Activated T-helper 2 cell treated with anti-CD3 and anti-CD28 coated beads, Interferon-gamma antibody, Interleukin-2, Interleukin-4, amounts not matched to agents 10 μg/mL and 5 μg/mL and 100 μg/mL, durations not matched to agents 14 hours and 24 hours and 36 hours (primary cell): ENCODE measurements at regions not wholly inside any gene's neighbourhood (a gene's known extent, or its start where the extent isn't known, plus 50 kb on each side); places are given as distances from the start of the nearest gene placed in this dataset.
"Not testable (repeated sequence)": the region's sequence is repeated elsewhere in the genome, so short reads cannot be mapped to it uniquely, and the experiment has no call there.

ENCODE experiments used
- DNase-seq: peaks from one replicate; pipeline ENCODE4 v3.0.0; 2021; ENCODE audit warnings: low spot score
- H3K27ac Mint-ChIP-seq: one replicate; pipeline ENCODE4 v1.8.0; 2021; ENCODE audit warnings: mixed read lengths
- H3K27me3 Mint-ChIP-seq: one replicate; pipeline ENCODE4 v1.8.0; 2021; ENCODE audit warnings: low read depth, mixed read lengths
- H3K36me3 Mint-ChIP-seq: one replicate; pipeline ENCODE4 v1.8.0; 2021; ENCODE audit warnings: low read depth, mixed read lengths
- H3K4me1 Mint-ChIP-seq: one replicate; pipeline ENCODE4 v1.8.0; 2021; ENCODE audit warnings: low read depth, mixed read lengths
- H3K4me3 Mint-ChIP-seq: one replicate; pipeline ENCODE4 v1.8.0; 2021; ENCODE audit warnings: low read depth, mild to moderate bottlenecking, moderate library complexity, mixed read lengths
- H3K9me3 Mint-ChIP-seq: one replicate; pipeline ENCODE4 v1.8.0; 2021; ENCODE audit warnings: mixed read lengths
- intact Hi-C: fragments of 100-400 bp; cut with micrococcal nuclease; formaldehyde crosslinking; loops from one replicate; pipeline ENCODE4 v1.15.1; 2023

DNA sequence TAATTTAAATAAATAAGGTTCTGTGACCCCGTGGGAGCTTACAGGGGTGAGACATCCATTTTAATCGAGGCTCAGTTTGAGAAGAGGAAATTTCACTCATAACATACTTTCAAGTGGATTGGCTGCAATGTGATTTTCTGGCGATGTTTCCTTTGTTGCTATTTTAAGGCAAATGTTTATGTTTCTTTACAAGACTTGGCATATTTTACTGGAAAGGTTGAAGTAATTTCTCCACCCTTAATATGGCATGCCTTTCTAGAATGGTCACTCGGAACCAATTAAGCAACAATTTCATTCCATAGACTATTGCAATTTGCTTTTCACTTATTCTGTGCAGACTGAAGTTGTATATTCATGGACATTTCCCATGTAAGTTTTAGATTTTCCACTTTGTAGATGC is 438.0 kb upstream of the WWC1 start:
- Mint-ChIP-seq H3K36me3 (no peaks in the 10 kb centered on the region), H3K27me3 (no peaks in the 10 kb centered on the region), H3K27ac (no peak overlapping the region), H3K9me3 (no peaks in the 10 kb centered on the region), H3K4me1 (no peaks in the 10 kb centered on the region), H3K4me3 (no peak overlapping the region)
- intact Hi-C loops: no loop called here
- DNase-seq: no peak

DNA sequence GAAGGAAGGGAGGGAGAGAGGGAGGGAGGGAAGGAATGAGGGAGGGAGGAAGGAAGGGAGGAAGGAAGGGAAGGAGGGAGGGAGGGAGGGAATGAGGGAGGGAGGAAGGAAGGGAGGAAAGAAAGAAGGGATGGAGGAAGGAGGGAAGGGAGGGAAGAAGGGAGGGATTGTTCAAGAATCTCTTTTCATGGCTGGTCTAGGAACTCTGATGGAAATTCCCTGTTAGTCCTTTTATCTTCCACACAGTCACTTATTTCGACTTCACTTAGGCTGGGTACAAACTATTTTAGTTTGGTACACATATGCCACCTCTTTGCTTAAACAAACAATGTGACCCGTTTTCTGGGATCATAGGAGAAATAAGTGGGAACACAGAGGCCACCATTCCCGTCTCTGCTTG is 435.6 kb upstream of the WWC1 start:
- Mint-ChIP-seq H3K4me1 (no peaks in the 10 kb centered on the region), H3K4me3 (no peak overlapping the region), H3K27ac (no peak overlapping the region), H3K27me3 (no peaks in the 10 kb centered on the region), H3K9me3 (no peaks in the 10 kb centered on the region), H3K36me3 (no peaks in the 10 kb centered on the region)
- intact Hi-C loops: no loop called here
- DNase-seq: no peak

- Mint-ChIP-seq H3K36me3 (no peaks in the 10 kb centered on the region), H3K4me1 (no peaks in the 10 kb centered on the region), H3K9me3 (no peaks in the 10 kb centered on the region), H3K27ac (no peak overlapping the region), H3K4me3 (no peak overlapping the region), H3K27me3 (no peaks in the 10 kb centered on the region)
- no peak for DNase-seq
- intact Hi-C loops: no loop called here
These were observed 434.1 kb upstream of the WWC1 start for GRCh38 chr5:167857321-167857720.

- DNase-seq, H3K27ac Mint-ChIP-seq: not testable (repeated sequence)
These were observed 433.1 kb upstream of the WWC1 start for GRCh38 chr5:167858186-167858855.

GRCh38 chr5:167861129-167861927 is 430.1 kb upstream of the WWC1 start:
- DNase-seq: no peak
- Mint-ChIP-seq H3K4me1 (no peaks in the 10 kb centered on the region), H3K27me3 (no peaks in the 10 kb centered on the region), H3K9me3 (no peaks in the 10 kb centered on the region), H3K27ac (no peak overlapping the region), H3K4me3 (no peak overlapping the region), H3K36me3 (no peaks in the 10 kb centered on the region)
- intact Hi-C loops: no loop called here

More at GRCh38 chr5:167858186-167858855, 433.1 kb upstream of the WWC1 start:
- H3K4me3 Mint-ChIP-seq, H3K4me1 Mint-ChIP-seq, intact Hi-C loops, H3K36me3 Mint-ChIP-seq, H3K27me3 Mint-ChIP-seq, H3K9me3 Mint-ChIP-seq: not testable (repeated sequence)

GRCh38 chr5:167861928-167862426 is 429.5 kb upstream of the WWC1 start:
- Mint-ChIP-seq H3K27me3 (no peaks in the 10 kb centered on the region), H3K36me3 (no peaks in the 10 kb centered on the region), H3K4me3 (no peak overlapping the region), H3K27ac (no peak overlapping the region), H3K4me1 (no peaks in the 10 kb centered on the region), H3K9me3 (no peaks in the 10 kb centered on the region)
- intact Hi-C loops: no loop called here
- DNase-seq: no peak

- no peaks in the 10 kb centered on the region for H3K9me3 Mint-ChIP-seq
- H3K27me3 Mint-ChIP-seq: no peaks in the 10 kb centered on the region
- DNase-seq: no peak
- H3K4me3 Mint-ChIP-seq: no peak overlapping the region
- no peaks in the 10 kb centered on the region for H3K4me1 Mint-ChIP-seq
- no peak overlapping the region for H3K27ac Mint-ChIP-seq
- no peaks in the 10 kb centered on the region for H3K36me3 Mint-ChIP-seq
- intact Hi-C loops: no loop called here
These were observed 427.6 kb upstream of the WWC1 start for GRCh38 chr5:167863883-167864282.

- Mint-ChIP-seq H3K36me3 (no peaks in the 10 kb centered on the region), H3K9me3 (no peaks in the 10 kb centered on the region), H3K27me3 (no peaks in the 10 kb centered on the region), H3K27ac (no peak overlapping the region), H3K4me1 (no peaks in the 10 kb centered on the region), H3K4me3 (no peak overlapping the region)
- intact Hi-C loops: no loop called here
- no peak for DNase-seq
These were observed 426.6 kb upstream of the WWC1 start for GRCh38 chr5:167864801-167865200.

DNA sequence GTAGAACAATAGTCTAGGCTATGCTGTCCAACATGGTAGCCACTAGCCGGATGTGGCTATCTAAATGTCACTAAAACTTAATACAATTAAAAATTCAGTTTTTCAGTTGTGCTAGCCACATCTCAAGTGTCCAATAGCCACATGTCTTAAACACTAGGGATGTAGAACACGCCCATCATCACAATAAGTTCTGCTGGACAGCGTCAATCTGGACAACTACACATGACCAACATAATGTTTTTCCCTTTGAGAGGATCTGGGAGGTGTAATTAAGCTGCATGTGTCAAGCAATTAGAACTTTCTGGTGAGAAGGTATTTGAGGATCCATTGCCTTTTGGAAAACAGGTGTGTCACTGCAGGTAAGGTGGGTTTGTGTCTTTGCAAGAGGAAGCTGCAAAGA is 424.6 kb upstream of the WWC1 start:
- Mint-ChIP-seq H3K9me3 (no peaks in the 10 kb centered on the region), H3K27ac (no peak overlapping the region), H3K4me3 (no peak overlapping the region), H3K27me3 (no peaks in the 10 kb centered on the region), H3K4me1 (no peaks in the 10 kb centered on the region), H3K36me3 (no peaks in the 10 kb centered on the region)
- intact Hi-C loops: no loop called here
- no peak for DNase-seq

GRCh38 chr5:167867281-167867680 is 424.2 kb upstream of the WWC1 start:
- Mint-ChIP-seq H3K4me3 (no peak overlapping the region), H3K36me3 (no peaks in the 10 kb centered on the region), H3K27me3 (no peaks in the 10 kb centered on the region), H3K27ac (no peak overlapping the region), H3K4me1 (no peaks in the 10 kb centered on the region), H3K9me3 (no peaks in the 10 kb centered on the region)
- DNase-seq: no peak
- intact Hi-C loops: no loop called here

GRCh38 chr5:167869125-167869524 is 422.3 kb upstream of the WWC1 start:
- intact Hi-C loops: no loop called here
- Mint-ChIP-seq H3K36me3 (no peaks in the 10 kb centered on the region), H3K27me3 (no peaks in the 10 kb centered on the region), H3K27ac (no peak overlapping the region), H3K9me3 (peaks cover 7% of the 10 kb centered on the region), H3K4me3 (no peak overlapping the region), H3K4me1 (no peaks in the 10 kb centered on the region)
- DNase-seq: no peak

- H3K9me3 Mint-ChIP-seq: peaks cover 10% of the 10 kb centered on the region
- no peak for DNase-seq
- intact Hi-C loops: no loop called here
- no peak overlapping the region for H3K4me3 Mint-ChIP-seq
- H3K27me3 Mint-ChIP-seq: no peaks in the 10 kb centered on the region
- no peaks in the 10 kb centered on the region for H3K4me1 Mint-ChIP-seq
- H3K36me3 Mint-ChIP-seq: no peaks in the 10 kb centered on the region
- no peak overlapping the region for H3K27ac Mint-ChIP-seq
These were observed 421.4 kb upstream of the WWC1 start for GRCh38 chr5:167870055-167870454.

DNA sequence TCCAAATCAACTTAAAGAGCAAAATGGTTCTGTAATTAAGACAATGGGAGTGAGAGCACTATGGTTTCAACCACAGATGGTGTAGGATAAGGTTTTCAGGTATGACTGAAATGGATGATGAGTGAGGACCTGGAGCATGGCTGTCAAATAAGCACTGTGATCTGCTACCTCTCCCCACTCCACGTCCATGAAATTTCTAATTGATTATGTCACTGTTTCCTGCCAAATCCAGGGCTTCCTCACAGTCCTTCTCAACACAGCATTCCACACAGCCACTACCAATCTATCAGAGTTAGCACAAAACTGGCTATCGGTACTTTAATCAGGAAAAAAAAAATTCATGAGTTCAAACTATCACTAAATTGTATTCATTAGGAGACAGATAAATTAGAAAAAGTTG is 420.4 kb upstream of the WWC1 start:
- intact Hi-C loops: no loop called here
- Mint-ChIP-seq H3K36me3 (no peaks in the 10 kb centered on the region), H3K27me3 (no peaks in the 10 kb centered on the region), H3K27ac (no peak overlapping the region), H3K4me3 (no peak overlapping the region), H3K9me3 (peaks cover 14% of the 10 kb centered on the region), H3K4me1 (no peaks in the 10 kb centered on the region)
- no peak for DNase-seq
